ENCODE measurements at regions not wholly inside any gene's neighbourhood (a gene's known extent, or its start where the extent isn't known, plus 50 kb on each side); places are given as distances from the start of the nearest gene placed in this dataset.

DNA sequence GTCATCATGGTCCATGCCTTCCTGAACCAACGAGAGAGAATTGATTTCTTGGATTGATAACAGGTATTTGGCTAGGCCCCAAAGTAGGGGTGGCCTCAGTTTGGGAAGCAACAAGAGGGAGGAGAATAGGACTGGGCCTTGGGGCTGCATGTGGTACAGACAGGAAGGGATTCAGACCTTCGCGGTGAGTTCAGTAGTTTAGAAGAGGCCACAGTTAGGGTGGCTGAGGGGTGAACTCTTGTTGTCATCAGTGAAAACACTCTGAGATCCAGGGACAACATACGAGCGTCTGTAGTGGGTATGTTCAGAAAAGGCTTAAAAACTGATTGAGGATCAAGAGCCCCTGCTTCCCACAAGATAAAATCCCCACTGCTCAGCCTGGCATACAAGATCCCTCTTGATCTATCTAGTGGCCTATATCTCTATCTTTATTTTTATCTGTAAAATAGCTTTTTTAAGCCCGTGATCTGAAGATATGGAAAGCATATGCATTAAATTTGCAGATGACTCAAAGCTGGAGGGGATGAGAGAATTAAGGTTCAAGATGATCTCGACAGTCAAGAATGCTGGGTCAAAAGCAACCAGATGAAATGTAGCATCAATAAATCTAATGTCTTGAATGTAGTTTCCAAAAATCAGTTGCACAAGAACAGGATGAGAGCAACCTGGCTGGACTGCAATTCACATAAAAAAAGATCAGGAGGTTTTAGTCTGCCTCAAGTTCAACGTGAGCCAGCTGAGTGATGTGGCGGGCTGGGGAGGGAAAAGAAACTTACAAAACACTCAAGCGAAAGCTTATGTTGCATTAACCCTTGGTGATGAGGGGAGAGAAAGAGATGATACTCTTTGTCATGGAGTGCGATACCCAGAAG lies 221.1 kb upstream of the TLE3 start:
- Mint-ChIP-seq H3K27me3 (peaks cover 34% of the 10 kb centered on the region), H3K4me3 (ENCODE audit: low read depth) (no peak overlapping the region), H3K36me3 (ENCODE audit: insufficient read depth) (no peaks in the 10 kb centered on the region), H3K27ac (no peak overlapping the region), H3K4me1 (ENCODE audit: low read depth) (peaks cover 17% of the 10 kb centered on the region), H3K9me3 (ENCODE audit: low read depth) (no peaks in the 10 kb centered on the region)
- TF ChIP-seq, protein P1, sequence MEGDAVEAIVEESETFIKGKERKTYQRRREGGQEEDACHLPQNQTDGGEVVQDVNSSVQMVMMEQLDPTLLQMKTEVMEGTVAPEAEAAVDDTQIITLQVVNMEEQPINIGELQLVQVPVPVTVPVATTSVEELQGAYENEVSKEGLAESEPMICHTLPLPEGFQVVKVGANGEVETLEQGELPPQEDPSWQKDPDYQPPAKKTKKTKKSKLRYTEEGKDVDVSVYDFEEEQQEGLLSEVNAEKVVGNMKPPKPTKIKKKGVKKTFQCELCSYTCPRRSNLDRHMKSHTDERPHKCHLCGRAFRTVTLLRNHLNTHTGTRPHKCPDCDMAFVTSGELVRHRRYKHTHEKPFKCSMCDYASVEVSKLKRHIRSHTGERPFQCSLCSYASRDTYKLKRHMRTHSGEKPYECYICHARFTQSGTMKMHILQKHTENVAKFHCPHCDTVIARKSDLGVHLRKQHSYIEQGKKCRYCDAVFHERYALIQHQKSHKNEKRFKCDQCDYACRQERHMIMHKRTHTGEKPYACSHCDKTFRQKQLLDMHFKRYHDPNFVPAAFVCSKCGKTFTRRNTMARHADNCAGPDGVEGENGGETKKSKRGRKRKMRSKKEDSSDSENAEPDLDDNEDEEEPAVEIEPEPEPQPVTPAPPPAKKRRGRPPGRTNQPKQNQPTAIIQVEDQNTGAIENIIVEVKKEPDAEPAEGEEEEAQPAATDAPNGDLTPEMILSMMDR (IDR thresholded peaks at IDR 0.05; ENCODE audit: unreplicated experiment), result no peak
- DNase-seq (ENCODE audit: low spot score, unreplicated experiment), result no peak

DNA sequence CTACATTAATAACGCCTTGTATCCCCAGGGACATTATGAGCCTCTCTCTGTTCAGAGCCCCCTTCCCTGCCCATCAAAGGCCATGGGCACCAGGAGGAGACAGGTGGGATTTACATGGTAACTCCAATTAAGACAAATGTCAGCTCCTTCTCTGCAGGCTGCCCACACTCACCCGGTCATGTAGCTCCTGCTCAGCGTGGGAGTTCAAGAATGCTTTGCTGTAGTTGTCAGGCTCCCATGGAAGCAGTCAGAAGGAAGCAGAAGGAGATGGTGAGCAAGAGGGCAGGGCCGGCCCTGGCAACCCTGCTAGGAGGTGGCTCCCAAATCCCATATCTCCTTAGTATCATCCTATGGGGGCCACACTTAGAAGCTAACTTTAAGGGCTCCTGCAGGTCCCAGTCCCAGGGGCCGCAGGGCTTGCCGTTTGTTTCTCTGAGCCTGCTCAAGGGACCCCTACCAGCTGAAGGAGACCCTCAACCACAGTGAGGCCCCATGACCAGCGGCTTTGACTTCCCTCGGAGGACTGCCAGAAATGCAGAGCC lies 218.4 kb upstream of the TLE3 start:
- Mint-ChIP-seq H3K36me3 (ENCODE audit: insufficient read depth) (no peaks in the 10 kb centered on the region), H3K27ac (no peak overlapping the region), H3K27me3 (peaks cover 34% of the 10 kb centered on the region), H3K4me1 (ENCODE audit: low read depth) (peaks cover 2% of the 10 kb centered on the region), H3K4me3 (ENCODE audit: low read depth) (no peak overlapping the region), H3K9me3 (ENCODE audit: low read depth) (no peaks in the 10 kb centered on the region)
- TF ChIP-seq, protein P1 (IDR thresholded peaks at IDR 0.05; ENCODE audit: unreplicated experiment), result no peak
- DNase-seq (ENCODE audit: low spot score, unreplicated experiment), result no peak

DNA sequence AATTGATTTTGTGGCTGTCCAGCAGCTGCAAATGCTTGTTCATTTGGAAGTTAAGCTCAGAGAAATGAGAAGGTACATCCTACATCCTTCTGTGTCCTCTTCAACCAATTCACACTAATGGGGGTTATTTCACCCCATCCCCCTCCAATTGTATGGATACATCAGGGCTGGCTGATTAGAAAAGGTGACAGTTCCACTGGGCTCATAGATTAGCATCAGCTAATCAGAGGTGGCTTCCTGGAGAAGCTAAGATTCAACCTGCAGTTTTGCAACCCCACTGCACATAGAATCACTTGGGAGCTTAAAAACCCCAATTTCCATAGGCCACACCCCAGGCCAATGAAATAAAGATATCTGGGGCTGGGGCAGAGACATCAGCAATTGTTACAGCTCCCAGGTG lies 217.7 kb upstream of the TLE3 start:
- TF ChIP-seq, protein P1 (IDR thresholded peaks at IDR 0.05; ENCODE audit: unreplicated experiment), result no peak
- no peak overlapping the region for H3K4me3 Mint-ChIP-seq (ENCODE audit: low read depth)
- H3K36me3 Mint-ChIP-seq (ENCODE audit: insufficient read depth), result no peaks in the 10 kb centered on the region
- H3K9me3 Mint-ChIP-seq (ENCODE audit: low read depth), result no peaks in the 10 kb centered on the region
- H3K4me1 Mint-ChIP-seq (ENCODE audit: low read depth), result peaks cover 4% of the 10 kb centered on the region
- H3K27me3 Mint-ChIP-seq, result peaks cover 33% of the 10 kb centered on the region
- no peak overlapping the region for H3K27ac Mint-ChIP-seq
- no peak for DNase-seq (ENCODE audit: low spot score, unreplicated experiment)

DNA sequence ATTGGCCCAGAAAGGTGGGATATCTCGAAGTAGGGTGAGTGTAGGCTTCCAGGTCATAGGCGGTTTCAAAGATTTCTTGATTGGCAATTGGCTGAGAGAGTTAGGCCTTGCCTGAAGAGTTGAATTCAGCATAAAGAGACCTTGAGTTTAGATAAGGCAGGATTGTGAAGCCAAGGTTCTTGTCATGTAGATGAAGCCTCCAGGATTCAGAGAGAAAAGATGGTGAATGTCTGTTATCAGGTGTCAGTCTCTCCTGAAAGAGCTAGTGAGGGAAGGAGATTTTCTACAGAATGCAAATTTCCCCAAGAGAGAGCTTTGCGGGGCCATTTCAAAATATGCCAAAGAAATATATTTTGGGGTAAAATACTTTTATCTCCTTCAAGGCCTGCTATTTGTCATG lies 217.0 kb upstream of the TLE3 start:
- TF ChIP-seq, protein P1 (IDR thresholded peaks at IDR 0.05; ENCODE audit: unreplicated experiment), result no peak
- peaks cover 4% of the 10 kb centered on the region for H3K4me1 Mint-ChIP-seq (ENCODE audit: low read depth)

DNA sequence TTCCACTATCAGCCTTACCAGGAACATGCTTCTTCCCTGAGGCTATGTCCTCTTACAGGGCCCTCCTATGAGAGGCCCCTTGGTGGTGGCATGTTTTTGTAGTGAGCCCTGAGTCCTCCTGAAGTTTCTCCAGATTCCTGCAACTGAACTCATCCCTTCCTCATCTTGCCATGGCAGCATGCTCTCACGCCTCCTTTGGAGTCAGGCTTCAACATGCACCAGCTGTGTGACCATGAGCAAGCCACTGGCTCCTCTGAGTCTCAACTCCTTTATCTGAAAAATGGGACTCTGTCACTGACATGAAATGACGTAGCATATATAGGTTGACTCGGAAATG lies 216.3 kb upstream of the TLE3 start:
- no peak for DNase-seq (ENCODE audit: low spot score, unreplicated experiment)
- Mint-ChIP-seq H3K27me3 (peaks cover 23% of the 10 kb centered on the region), H3K36me3 (ENCODE audit: insufficient read depth) (no peaks in the 10 kb centered on the region), H3K9me3 (ENCODE audit: low read depth) (no peaks in the 10 kb centered on the region), H3K4me3 (ENCODE audit: low read depth) (no peak overlapping the region), H3K27ac (no peak overlapping the region), H3K4me1 (ENCODE audit: low read depth) (peaks cover 11% of the 10 kb centered on the region)
- TF ChIP-seq, protein P1 (IDR thresholded peaks at IDR 0.05; ENCODE audit: unreplicated experiment), result no peak

More for the DNA sequence above, 217.0 kb upstream of the TLE3 start:
- no peak for DNase-seq (ENCODE audit: low spot score, unreplicated experiment)
- Mint-ChIP-seq H3K36me3 (ENCODE audit: insufficient read depth) (no peaks in the 10 kb centered on the region), H3K4me3 (ENCODE audit: low read depth) (no peak overlapping the region), H3K27ac (no peak overlapping the region), H3K9me3 (ENCODE audit: low read depth) (no peaks in the 10 kb centered on the region), H3K27me3 (peaks cover 30% of the 10 kb centered on the region)

All from progenitor cell of endocrine pancreas (in vitro differentiated cells).